ENCODE measurements at regions not wholly inside any gene's neighbourhood (a gene's known extent, or its start where the extent isn't known, plus 50 kb on each side); places are given as distances from the start of the nearest gene placed in this dataset.

GRCh38 chr2:8597094-8597493 is 84.8 kb upstream of the ID2 start:
- TF ChIP-seq CTCF (IDR thresholded peaks at IDR 0.05): no peak
- TF ChIP-seq POLR2A (IDR thresholded peaks at IDR 0.05): no peak
